ENCODE measurements at regions not wholly inside any gene's neighbourhood (a gene's known extent, or its start where the extent isn't known, plus 50 kb on each side); places are given as distances from the start of the nearest gene placed in this dataset.

- Histone ChIP-seq H3K9me3 (ENCODE audit: control insufficient read depth in 3 of 3, low read length in 3 of 3) (no peaks in the 10 kb centered on the region), H3K27me3 (ENCODE audit: control insufficient read depth in 3 of 3, insufficient read depth in 3 of 3, low read length in 3 of 3) (peaks cover 0 to 3% (median 0%) of the 10 kb centered on the region in 3 donors), H3K4me3 (ENCODE audit: low read length in 3 of 3) (no peak overlapping the region), H3K27ac (ENCODE audit: low read depth, low read length) (no peak overlapping the region), H3K4me1 (ENCODE audit: control insufficient read depth in 3 of 3, insufficient read depth in 3 of 3, low read length in 3 of 3) (peaks cover 5 to 12% (median 8%) of the 10 kb centered on the region in 3 donors), H3K36me3 (ENCODE audit: control insufficient read depth in 3 of 3, insufficient read depth in 3 of 3, low read length in 3 of 3) (no peaks in the 10 kb centered on the region), H3K9ac (ENCODE audit: low read depth in 1 of 3, low read length in 3 of 3) (no peak overlapping the region)
These were observed 96.5 kb upstream of the PODXL start for GRCh38 chr7:131652934-131653333.

- Histone ChIP-seq H3K4me1 (ENCODE audit: control insufficient read depth in 3 of 3, insufficient read depth in 3 of 3, low read length in 3 of 3) (peaks cover 5 to 9% (median 8%) of the 10 kb centered on the region in 3 donors), H3K9ac (ENCODE audit: low read depth in 1 of 3, low read length in 3 of 3) (no peak overlapping the region), H3K27ac (ENCODE audit: low read depth, low read length) (no peak overlapping the region), H3K4me3 (ENCODE audit: low read length in 3 of 3) (no peak overlapping the region), H3K27me3 (ENCODE audit: control insufficient read depth in 3 of 3, insufficient read depth in 3 of 3, low read length in 3 of 3) (peaks cover 0 to 3% (median 0%) of the 10 kb centered on the region in 3 donors), H3K9me3 (ENCODE audit: control insufficient read depth in 3 of 3, low read length in 3 of 3) (no peaks in the 10 kb centered on the region), H3K36me3 (ENCODE audit: control insufficient read depth in 3 of 3, insufficient read depth in 3 of 3, low read length in 3 of 3) (no peaks in the 10 kb centered on the region)
These were observed 95.8 kb upstream of the PODXL start for GRCh38 chr7:131652194-131652593.

DNA sequence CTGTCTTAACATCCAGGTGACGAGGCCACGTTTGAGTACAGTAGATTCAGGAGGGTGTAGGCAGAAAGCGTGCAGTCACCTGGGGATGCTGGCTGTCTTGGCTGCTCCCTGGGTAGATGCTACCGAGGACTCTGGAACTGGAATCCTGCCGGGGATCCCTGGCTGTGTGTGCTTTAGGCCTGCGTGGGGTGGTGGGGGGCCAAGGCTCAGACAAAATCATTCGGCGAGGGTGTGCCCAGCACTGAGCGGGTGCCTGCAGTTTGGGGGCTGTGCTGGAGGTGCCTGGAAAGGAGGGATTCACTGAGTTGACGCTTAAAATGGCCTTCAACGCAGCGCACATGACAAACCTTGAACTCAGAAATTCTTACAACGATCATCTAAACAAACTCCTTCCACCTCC is 93.5 kb upstream of the PODXL start:
- peaks cover 5 to 9% (median 8%) of the 10 kb centered on the region in 3 donors for H3K4me1 ChIP-seq (ENCODE audit: control insufficient read depth in 3 of 3, insufficient read depth in 3 of 3, low read length in 3 of 3)
- no peak overlapping the region for H3K9ac ChIP-seq (ENCODE audit: low read depth in 1 of 3, low read length in 3 of 3)
- no peak overlapping the region for H3K27ac ChIP-seq (ENCODE audit: low read depth, low read length)
- no peaks in the 10 kb centered on the region for H3K36me3 ChIP-seq (ENCODE audit: control insufficient read depth in 3 of 3, insufficient read depth in 3 of 3, low read length in 3 of 3)
- no peaks in the 10 kb centered on the region for H3K9me3 ChIP-seq (ENCODE audit: control insufficient read depth in 3 of 3, low read length in 3 of 3)
- no peaks in the 10 kb centered on the region for H3K27me3 ChIP-seq (ENCODE audit: control insufficient read depth in 3 of 3, insufficient read depth in 3 of 3, low read length in 3 of 3)
- no peak overlapping the region for H3K4me3 ChIP-seq (ENCODE audit: low read length in 3 of 3)

- no peak overlapping the region for H3K9ac ChIP-seq (ENCODE audit: low read depth in 1 of 3, low read length in 3 of 3)
- no peaks in the 10 kb centered on the region for H3K9me3 ChIP-seq (ENCODE audit: control insufficient read depth in 3 of 3, low read length in 3 of 3)
- H3K36me3 ChIP-seq (ENCODE audit: control insufficient read depth in 3 of 3, insufficient read depth in 3 of 3, low read length in 3 of 3), result no peaks in the 10 kb centered on the region
- H3K27me3 ChIP-seq (ENCODE audit: control insufficient read depth in 3 of 3, insufficient read depth in 3 of 3, low read length in 3 of 3), result no peaks in the 10 kb centered on the region
- peaks cover 5 to 8% (median 5%) of the 10 kb centered on the region in 3 donors for H3K4me1 ChIP-seq (ENCODE audit: control insufficient read depth in 3 of 3, insufficient read depth in 3 of 3, low read length in 3 of 3)
- no peak overlapping the region for H3K4me3 ChIP-seq (ENCODE audit: low read length in 3 of 3)
- H3K27ac ChIP-seq (ENCODE audit: low read depth, low read length), result no peak overlapping the region
These were observed 92.6 kb upstream of the PODXL start for GRCh38 chr7:131649003-131649541.

- Histone ChIP-seq H3K4me1 (ENCODE audit: control insufficient read depth in 3 of 3, insufficient read depth in 3 of 3, low read length in 3 of 3) (peaks cover 5 to 8% (median 5%) of the 10 kb centered on the region in 3 donors), H3K4me3 (ENCODE audit: low read length in 3 of 3) (no peak overlapping the region), H3K27me3 (ENCODE audit: control insufficient read depth in 3 of 3, insufficient read depth in 3 of 3, low read length in 3 of 3) (no peaks in the 10 kb centered on the region), H3K27ac (ENCODE audit: low read depth, low read length) (no peak overlapping the region), H3K36me3 (ENCODE audit: control insufficient read depth in 3 of 3, insufficient read depth in 3 of 3, low read length in 3 of 3) (no peaks in the 10 kb centered on the region), H3K9ac (ENCODE audit: low read depth in 1 of 3, low read length in 3 of 3) (no peak overlapping the region), H3K9me3 (ENCODE audit: control insufficient read depth in 3 of 3, low read length in 3 of 3) (no peaks in the 10 kb centered on the region)
These were observed 92.1 kb upstream of the PODXL start for GRCh38 chr7:131648491-131648890.

DNA sequence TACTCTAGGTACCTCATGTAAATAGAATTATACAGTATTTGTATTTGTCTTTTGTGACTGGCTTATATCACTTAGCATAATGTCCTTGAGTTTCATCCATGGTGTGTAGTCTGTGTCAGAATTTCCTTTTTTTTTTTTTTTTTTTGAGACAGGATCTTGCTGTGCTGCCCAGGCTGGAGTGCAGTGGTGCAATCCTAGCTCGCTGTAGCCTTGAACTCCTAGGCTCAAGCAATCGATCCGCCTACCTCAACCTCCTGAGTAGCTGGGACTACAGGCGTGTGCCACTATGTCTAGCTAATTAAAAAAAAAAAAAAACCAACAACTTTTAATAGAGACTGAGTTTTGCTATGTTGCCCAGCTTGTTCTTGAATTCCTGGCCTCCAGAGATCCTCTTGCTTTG is 89.8 kb upstream of the PODXL start:
- Histone ChIP-seq H3K4me3 (ENCODE audit: low read length in 3 of 3) (no peak overlapping the region), H3K27ac (ENCODE audit: low read depth, low read length) (no peak overlapping the region), H3K4me1 (ENCODE audit: control insufficient read depth in 3 of 3, insufficient read depth in 3 of 3, low read length in 3 of 3) (peaks cover 5 to 8% (median 5%) of the 10 kb centered on the region in 3 donors), H3K9me3 (ENCODE audit: control insufficient read depth in 3 of 3, low read length in 3 of 3) (no peaks in the 10 kb centered on the region), H3K9ac (ENCODE audit: low read depth in 1 of 3, low read length in 3 of 3) (no peak overlapping the region), H3K36me3 (ENCODE audit: control insufficient read depth in 3 of 3, insufficient read depth in 3 of 3, low read length in 3 of 3) (no peaks in the 10 kb centered on the region), H3K27me3 (ENCODE audit: control insufficient read depth in 3 of 3, insufficient read depth in 3 of 3, low read length in 3 of 3) (no peaks in the 10 kb centered on the region)

DNA sequence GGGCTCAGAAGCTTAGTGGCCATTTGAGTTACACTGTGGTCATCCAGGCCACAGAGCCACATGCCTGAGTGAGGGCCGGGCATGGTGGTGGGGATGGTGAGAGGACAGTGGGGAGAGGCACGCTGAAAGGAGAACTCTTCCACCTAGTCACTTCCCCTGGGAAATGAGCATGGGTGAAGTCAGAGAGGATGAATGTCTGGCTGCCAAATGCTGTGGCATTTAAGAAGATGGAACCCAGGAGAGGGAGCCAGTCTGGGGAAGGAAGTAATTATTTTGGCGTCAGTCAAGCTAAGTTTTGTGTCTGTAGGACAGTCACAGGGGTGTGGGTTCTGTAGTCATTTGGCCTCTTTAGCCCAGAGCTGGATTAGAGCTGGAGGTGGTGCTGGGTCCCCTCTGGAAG is 86.0 kb upstream of the PODXL start:
- Histone ChIP-seq H3K27me3 (ENCODE audit: control insufficient read depth in 3 of 3, insufficient read depth in 3 of 3, low read length in 3 of 3) (no peaks in the 10 kb centered on the region), H3K4me1 (ENCODE audit: control insufficient read depth in 3 of 3, insufficient read depth in 3 of 3, low read length in 3 of 3) (no peaks in the 10 kb centered on the region), H3K9me3 (ENCODE audit: control insufficient read depth in 3 of 3, low read length in 3 of 3) (no peaks in the 10 kb centered on the region), H3K36me3 (ENCODE audit: control insufficient read depth in 3 of 3, insufficient read depth in 3 of 3, low read length in 3 of 3) (no peaks in the 10 kb centered on the region), H3K27ac (ENCODE audit: low read depth, low read length) (no peak overlapping the region), H3K4me3 (ENCODE audit: low read length in 3 of 3) (no peak overlapping the region), H3K9ac (ENCODE audit: low read depth in 1 of 3, low read length in 3 of 3) (no peak overlapping the region)

- Histone ChIP-seq H3K9me3 (ENCODE audit: control insufficient read depth in 3 of 3, low read length in 3 of 3) (no peaks in the 10 kb centered on the region), H3K36me3 (ENCODE audit: control insufficient read depth in 3 of 3, insufficient read depth in 3 of 3, low read length in 3 of 3) (no peaks in the 10 kb centered on the region), H3K4me1 (ENCODE audit: control insufficient read depth in 3 of 3, insufficient read depth in 3 of 3, low read length in 3 of 3) (peaks cover 0 to 6% (median 0%) of the 10 kb centered on the region in 3 donors), H3K27me3 (ENCODE audit: control insufficient read depth in 3 of 3, insufficient read depth in 3 of 3, low read length in 3 of 3) (no peaks in the 10 kb centered on the region), H3K4me3 (ENCODE audit: low read length in 3 of 3) (no peak overlapping the region), H3K9ac (ENCODE audit: low read depth in 1 of 3, low read length in 3 of 3) (no peak overlapping the region), H3K27ac (ENCODE audit: low read depth, low read length) (no peak overlapping the region)
These were observed 84.3 kb upstream of the PODXL start for GRCh38 chr7:131640686-131641085.

GRCh38 chr7:131638641-131639430 is 82.4 kb upstream of the PODXL start:
- H3K27ac ChIP-seq (ENCODE audit: low read depth, low read length), result no peak overlapping the region
- H3K27me3 ChIP-seq (ENCODE audit: control insufficient read depth in 3 of 3, insufficient read depth in 3 of 3, low read length in 3 of 3), result no peaks in the 10 kb centered on the region
- H3K36me3 ChIP-seq (ENCODE audit: control insufficient read depth in 3 of 3, insufficient read depth in 3 of 3, low read length in 3 of 3), result no peaks in the 10 kb centered on the region
- H3K9me3 ChIP-seq (ENCODE audit: control insufficient read depth in 3 of 3, low read length in 3 of 3), result no peaks in the 10 kb centered on the region
- no peak overlapping the region for H3K9ac ChIP-seq (ENCODE audit: low read depth in 1 of 3, low read length in 3 of 3)
- H3K4me3 ChIP-seq (ENCODE audit: low read length in 3 of 3), result no peak overlapping the region
- peaks cover 0 to 6% (median 0%) of the 10 kb centered on the region in 3 donors for H3K4me1 ChIP-seq (ENCODE audit: control insufficient read depth in 3 of 3, insufficient read depth in 3 of 3, low read length in 3 of 3)

GRCh38 chr7:131637859-131638258 is 81.4 kb upstream of the PODXL start:
- Histone ChIP-seq H3K4me3 (ENCODE audit: low read length in 3 of 3) (no peak overlapping the region), H3K27ac (ENCODE audit: low read depth, low read length) (no peak overlapping the region), H3K36me3 (ENCODE audit: control insufficient read depth in 3 of 3, insufficient read depth in 3 of 3, low read length in 3 of 3) (no peaks in the 10 kb centered on the region), H3K9me3 (ENCODE audit: control insufficient read depth in 3 of 3, low read length in 3 of 3) (no peaks in the 10 kb centered on the region), H3K9ac (ENCODE audit: low read depth in 1 of 3, low read length in 3 of 3) (no peak overlapping the region), H3K4me1 (ENCODE audit: control insufficient read depth in 3 of 3, insufficient read depth in 3 of 3, low read length in 3 of 3) (peaks cover 0 to 9% (median 0%) of the 10 kb centered on the region in 3 donors), H3K27me3 (ENCODE audit: control insufficient read depth in 3 of 3, insufficient read depth in 3 of 3, low read length in 3 of 3) (no peaks in the 10 kb centered on the region)

Data from skeletal muscle tissue (tissue), 3 donors.